GM19395 (cell line): ENCODE measurements at regions not wholly inside any gene's neighbourhood (a gene's known extent, or its start where the extent isn't known, plus 50 kb on each side); places are given as distances from the start of the nearest gene placed in this dataset.

Source experiments
- ATAC-seq: cut with Tn5 transposase; IDR thresholded peaks from one replicate; pipeline ENCODE4 v1.9.1; 2021; ENCODE audit warnings: mild to moderate bottlenecking, moderate library complexity; ENCODE audit not compliant: unreplicated experiment

GRCh38 chr17:68705714-68706076 lies 104.5 kb upstream of the FAM20A start:
- ATAC-seq = no peak

- ATAC-seq = no peak
Measured at GRCh38 chr17:68704871-68705713, 103.9 kb upstream of the FAM20A start.

GRCh38 chr17:68701046-68701445 lies 99.9 kb upstream of the FAM20A start:
- no peak for ATAC-seq

- ATAC-seq = no peak
Measured at GRCh38 chr17:68700421-68700820, 99.3 kb upstream of the FAM20A start.

- no peak for ATAC-seq
Measured at GRCh38 chr17:68699936-68700335, 98.8 kb upstream of the FAM20A start.

GRCh38 chr17:68698746-68699145 lies 97.6 kb upstream of the FAM20A start:
- ATAC-seq = no peak

- ATAC-seq = no peak
Measured at GRCh38 chr17:68697850-68698361, 96.7 kb upstream of the FAM20A start.

GRCh38 chr17:68695659-68696058 lies 94.5 kb upstream of the FAM20A start:
- no peak for ATAC-seq

GRCh38 chr17:68694791-68695485 lies 93.8 kb upstream of the FAM20A start:
- ATAC-seq = no peak

- no peak for ATAC-seq
Measured at GRCh38 chr17:68693896-68694295, 92.7 kb upstream of the FAM20A start.

- no peak for ATAC-seq
Measured at GRCh38 chr17:68693466-68693865, 92.3 kb upstream of the FAM20A start.

- ATAC-seq = no peak
Measured at GRCh38 chr17:68686108-68686988, 85.2 kb upstream of the FAM20A start.

- ATAC-seq = no peak
Measured at GRCh38 chr17:68684949-68685357, 83.8 kb upstream of the FAM20A start.

GRCh38 chr17:68682903-68683302 lies 81.7 kb upstream of the FAM20A start:
- no peak for ATAC-seq

- ATAC-seq = no peak
Measured at GRCh38 chr17:68679882-68680281, 78.7 kb upstream of the FAM20A start.

GRCh38 chr17:68676856-68677255 lies 75.7 kb upstream of the FAM20A start:
- ATAC-seq = no peak

- no peak for ATAC-seq
Measured at GRCh38 chr17:68675723-68676122, 74.6 kb upstream of the FAM20A start.

GRCh38 chr17:68674029-68674925 lies 73.1 kb upstream of the FAM20A start:
- ATAC-seq = no peak

GRCh38 chr17:68670967-68671693 lies 70.0 kb upstream of the FAM20A start:
- no peak for ATAC-seq
